ENCODE measurements at regions not wholly inside any gene's neighbourhood (a gene's known extent, or its start where the extent isn't known, plus 50 kb on each side); places are given as distances from the start of the nearest gene placed in this dataset.

DNA sequence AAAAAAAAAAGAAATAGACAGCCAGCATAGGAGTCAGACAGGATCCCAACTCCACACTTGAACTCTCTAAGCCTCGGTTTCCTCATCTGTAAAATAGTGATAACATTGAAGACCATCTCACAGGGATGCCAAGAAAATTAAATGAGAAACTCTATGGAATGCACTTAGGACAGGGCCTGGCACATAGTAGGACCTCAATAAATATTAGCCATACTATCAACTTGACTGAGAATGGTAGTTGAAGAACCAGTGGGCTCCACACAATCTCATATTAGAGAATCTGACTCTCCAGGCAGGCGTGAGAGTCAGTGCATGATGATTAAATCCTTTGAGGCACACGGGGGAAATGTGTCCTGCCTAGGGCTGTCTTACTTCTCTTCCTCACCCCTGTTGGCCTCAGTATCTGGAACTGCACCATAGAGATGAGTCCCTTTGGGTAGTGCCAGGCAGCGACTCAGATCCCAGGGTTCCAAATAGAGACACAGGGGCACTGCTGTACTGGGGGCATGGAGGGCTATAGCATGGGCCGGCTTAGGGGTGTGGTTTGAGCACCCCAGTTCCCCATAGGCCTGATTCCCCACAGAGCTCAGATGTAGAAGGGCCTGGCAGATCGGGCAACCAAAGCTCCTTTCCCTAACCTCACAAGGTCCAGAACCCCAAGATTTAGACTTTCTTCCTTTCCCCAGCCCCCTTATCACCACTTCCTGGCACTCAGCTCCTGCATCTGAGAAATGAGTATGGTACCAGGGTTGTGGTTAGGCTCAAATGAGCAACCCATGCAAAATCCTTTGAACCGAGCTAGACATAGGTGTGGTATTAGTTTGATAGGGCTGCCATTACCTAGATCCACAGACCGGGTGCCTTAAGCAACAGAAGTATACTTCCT lies 51.3 kb upstream of the CAB39 start:
- H3K4me1 ChIP-seq (ENCODE audit: control insufficient read depth in 2 of 3, insufficient read depth in 2 of 3, low read depth in 1 of 3, low read length in 3 of 3), result peaks cover 0 to 2% (median 0%) of the 10 kb centered on the region in 3 donors
- TF ChIP-seq, protein P1, sequence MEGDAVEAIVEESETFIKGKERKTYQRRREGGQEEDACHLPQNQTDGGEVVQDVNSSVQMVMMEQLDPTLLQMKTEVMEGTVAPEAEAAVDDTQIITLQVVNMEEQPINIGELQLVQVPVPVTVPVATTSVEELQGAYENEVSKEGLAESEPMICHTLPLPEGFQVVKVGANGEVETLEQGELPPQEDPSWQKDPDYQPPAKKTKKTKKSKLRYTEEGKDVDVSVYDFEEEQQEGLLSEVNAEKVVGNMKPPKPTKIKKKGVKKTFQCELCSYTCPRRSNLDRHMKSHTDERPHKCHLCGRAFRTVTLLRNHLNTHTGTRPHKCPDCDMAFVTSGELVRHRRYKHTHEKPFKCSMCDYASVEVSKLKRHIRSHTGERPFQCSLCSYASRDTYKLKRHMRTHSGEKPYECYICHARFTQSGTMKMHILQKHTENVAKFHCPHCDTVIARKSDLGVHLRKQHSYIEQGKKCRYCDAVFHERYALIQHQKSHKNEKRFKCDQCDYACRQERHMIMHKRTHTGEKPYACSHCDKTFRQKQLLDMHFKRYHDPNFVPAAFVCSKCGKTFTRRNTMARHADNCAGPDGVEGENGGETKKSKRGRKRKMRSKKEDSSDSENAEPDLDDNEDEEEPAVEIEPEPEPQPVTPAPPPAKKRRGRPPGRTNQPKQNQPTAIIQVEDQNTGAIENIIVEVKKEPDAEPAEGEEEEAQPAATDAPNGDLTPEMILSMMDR (IDR thresholded peaks at IDR 0.05; ENCODE audit: borderline replicate concordance, extremely low read depth, insufficient read depth), result no peak
- intact Hi-C loops (cut with DNase I), result no loop called here
- no peak overlapping the region for H3K4me3 ChIP-seq (ENCODE audit: low read length in 3 of 3)
- no peaks in the 10 kb centered on the region for H3K9me3 ChIP-seq (ENCODE audit: control insufficient read depth in 2 of 3, insufficient read depth in 1 of 3, low read length in 3 of 3)
- H3K27ac ChIP-seq (ENCODE audit: low read depth in 2 of 2, low read length in 2 of 2), result no peak overlapping the region
- H3K9ac ChIP-seq (ENCODE audit: low read length in 3 of 3), result no peak overlapping the region
- DNase-seq (no peak), FAIRE-seq (no peak)
- H3K36me3 ChIP-seq (ENCODE audit: control insufficient read depth in 2 of 3, insufficient read depth in 3 of 3, low read length in 3 of 3), result no peaks in the 10 kb centered on the region
- no peaks in the 10 kb centered on the region for H3K27me3 ChIP-seq (ENCODE audit: control insufficient read depth, insufficient read depth, low read length)
